ENCODE measurements at regions not wholly inside any gene's neighbourhood (a gene's known extent, or its start where the extent isn't known, plus 50 kb on each side); places are given as distances from the start of the nearest gene placed in this dataset.

DNA sequence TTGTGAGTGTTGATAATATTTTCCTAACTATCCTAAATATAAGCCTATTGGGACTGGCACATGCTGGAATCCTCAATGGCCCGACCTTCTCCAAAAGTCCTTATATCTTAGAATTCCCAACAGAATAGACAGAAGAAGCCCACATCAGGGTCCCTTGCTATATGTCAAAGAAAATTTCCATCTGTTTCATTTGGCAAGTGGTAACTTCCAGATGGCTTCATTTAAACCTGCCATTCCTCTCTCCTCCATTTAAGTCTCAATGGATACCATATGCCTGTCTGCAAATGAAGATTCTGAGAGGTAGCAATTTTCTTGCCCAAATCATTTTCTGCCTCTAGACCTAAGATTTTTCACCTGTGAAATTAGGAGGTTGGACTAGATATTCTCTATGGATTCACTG, 73.1 kb upstream of the KCNA4 start:
- H3K56ac ChIP-seq (ENCODE audit: insufficient read length, low read depth, low read length), result no peak overlapping the region
- no peaks in the 10 kb centered on the region for H3K23me2 ChIP-seq (ENCODE audit: insufficient read length, low read depth, low read length, poor library complexity, severe bottlenecking)
- no peaks in the 10 kb centered on the region for H3K4me1 ChIP-seq (ENCODE audit: insufficient read depth, low read length)
- no peak overlapping the region for H3K27ac ChIP-seq (ENCODE audit: insufficient read length, low read depth, low read length)
- WGBS (ENCODE audit: extremely low coverage, insufficient read length, low lambda C conversion rate), result no CpG with 5 or more reads among the region's 1 CpG
- H3T11ph ChIP-seq (ENCODE audit: low read length), result no peak overlapping the region
- no peak overlapping the region for H3K4me2 ChIP-seq (ENCODE audit: insufficient read depth, insufficient read length, low read length)
- H2BK12ac ChIP-seq (ENCODE audit: insufficient read length, low read depth, low read length), result no peak overlapping the region
- no peak overlapping the region for H3K14ac ChIP-seq (ENCODE audit: insufficient read depth, low read length)
- no peak overlapping the region for H2BK120ac ChIP-seq (ENCODE audit: low read depth, low read length, poor library complexity, severe bottlenecking)
- H3K79me1 ChIP-seq (ENCODE audit: insufficient read depth, low read depth, low read length, poor library complexity, severe bottlenecking), result no peaks in the 10 kb centered on the region
- Mint-ChIP-seq H3K27me3 (ENCODE audit: low read depth) (peaks cover 4% of the 10 kb centered on the region; the same call in 1 of the 2 replicates), H3K4me1 (no peaks in the 10 kb centered on the region), H3K9me3 (peaks cover 4% of the 10 kb centered on the region in 2 experiments; a peak in 4 of 5 replicates), H3K4me3 (no peak overlapping the region), H3K27ac (no peak overlapping the region), H3K36me3 (ENCODE audit: insufficient read depth in 1 of 3, low read depth in 3 of 3) (0 out of 7 replicates have a peak, but pooled peaks cover 0 to 4% (median 0%) of the 10 kb centered on the region in 3 experiments)
- H3K9ac ChIP-seq (ENCODE audit: extremely low read depth, insufficient read length, low read length), result no peak overlapping the region
- no peak overlapping the region for H4K5ac ChIP-seq (ENCODE audit: insufficient read length, low read depth, low read length)
- H3K18ac ChIP-seq (ENCODE audit: insufficient read length, low read depth, low read length), result no peak overlapping the region
- no peak overlapping the region for H2BK20ac ChIP-seq (ENCODE audit: low read depth, low read length, poor library complexity, severe bottlenecking)
- no peak overlapping the region for H4K8ac ChIP-seq (replicated peaks; ENCODE audit: insufficient read length, low read depth, low read length)
- no peak overlapping the region for H3K23ac ChIP-seq (ENCODE audit: insufficient read length, low read depth, low read length)
- no peak overlapping the region for H2AK5ac ChIP-seq (ENCODE audit: insufficient read length, low read length)
- no peaks in the 10 kb centered on the region for H3K79me2 ChIP-seq (ENCODE audit: insufficient read depth, low read length)
- no peak overlapping the region for H2BK5ac ChIP-seq (ENCODE audit: insufficient read length, low read length)
- TF ChIP-seq, protein P1, sequence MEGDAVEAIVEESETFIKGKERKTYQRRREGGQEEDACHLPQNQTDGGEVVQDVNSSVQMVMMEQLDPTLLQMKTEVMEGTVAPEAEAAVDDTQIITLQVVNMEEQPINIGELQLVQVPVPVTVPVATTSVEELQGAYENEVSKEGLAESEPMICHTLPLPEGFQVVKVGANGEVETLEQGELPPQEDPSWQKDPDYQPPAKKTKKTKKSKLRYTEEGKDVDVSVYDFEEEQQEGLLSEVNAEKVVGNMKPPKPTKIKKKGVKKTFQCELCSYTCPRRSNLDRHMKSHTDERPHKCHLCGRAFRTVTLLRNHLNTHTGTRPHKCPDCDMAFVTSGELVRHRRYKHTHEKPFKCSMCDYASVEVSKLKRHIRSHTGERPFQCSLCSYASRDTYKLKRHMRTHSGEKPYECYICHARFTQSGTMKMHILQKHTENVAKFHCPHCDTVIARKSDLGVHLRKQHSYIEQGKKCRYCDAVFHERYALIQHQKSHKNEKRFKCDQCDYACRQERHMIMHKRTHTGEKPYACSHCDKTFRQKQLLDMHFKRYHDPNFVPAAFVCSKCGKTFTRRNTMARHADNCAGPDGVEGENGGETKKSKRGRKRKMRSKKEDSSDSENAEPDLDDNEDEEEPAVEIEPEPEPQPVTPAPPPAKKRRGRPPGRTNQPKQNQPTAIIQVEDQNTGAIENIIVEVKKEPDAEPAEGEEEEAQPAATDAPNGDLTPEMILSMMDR (conservative IDR thresholded peaks at IDR 0.05), result no peak
- no peaks in the 10 kb centered on the region for H3K27me3 ChIP-seq (ENCODE audit: insufficient read depth, low read length)
- no peak overlapping the region for H3K4ac ChIP-seq (ENCODE audit: low read depth, low read length)
- no peak for DNase-seq
- H3K9me3 ChIP-seq (ENCODE audit: control insufficient read depth, low read depth, low read length), result no peaks in the 10 kb centered on the region
- H4K20me1 ChIP-seq (ENCODE audit: control insufficient read depth, insufficient read depth, insufficient read length), result no peaks in the 10 kb centered on the region
- no peak overlapping the region for H4K91ac ChIP-seq (ENCODE audit: insufficient read length, low read depth, low read length)
- H2AFZ ChIP-seq (ENCODE audit: low read length), result no peak overlapping the region
- H2BK15ac ChIP-seq (ENCODE audit: low read depth, low read length), result no peak overlapping the region

Data from H9 (cell line).